ENCODE measurements at regions not wholly inside any gene's neighbourhood (a gene's known extent, or its start where the extent isn't known, plus 50 kb on each side); places are given as distances from the start of the nearest gene placed in this dataset.

DNA sequence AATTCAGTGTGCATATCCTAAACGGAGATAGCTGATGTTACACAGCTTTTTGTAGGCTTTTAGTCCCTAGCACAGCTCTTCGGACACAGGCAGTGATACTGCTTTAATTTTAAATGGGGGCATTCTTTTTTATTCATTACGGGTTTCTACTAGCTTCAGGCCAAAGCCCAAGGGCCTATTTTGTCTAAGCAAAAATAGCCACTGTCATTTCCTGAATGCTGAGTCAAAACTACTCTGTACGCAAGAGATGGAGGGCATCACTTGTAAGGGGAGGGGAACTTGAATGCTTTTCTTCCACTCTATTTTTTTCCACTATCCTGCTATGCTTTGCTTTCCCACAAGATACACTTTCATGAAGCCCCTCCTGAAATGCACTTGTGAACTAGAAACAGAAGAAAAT lies 360.7 kb downstream of the PMP22 start:
- no peak for DNase-seq

DNA sequence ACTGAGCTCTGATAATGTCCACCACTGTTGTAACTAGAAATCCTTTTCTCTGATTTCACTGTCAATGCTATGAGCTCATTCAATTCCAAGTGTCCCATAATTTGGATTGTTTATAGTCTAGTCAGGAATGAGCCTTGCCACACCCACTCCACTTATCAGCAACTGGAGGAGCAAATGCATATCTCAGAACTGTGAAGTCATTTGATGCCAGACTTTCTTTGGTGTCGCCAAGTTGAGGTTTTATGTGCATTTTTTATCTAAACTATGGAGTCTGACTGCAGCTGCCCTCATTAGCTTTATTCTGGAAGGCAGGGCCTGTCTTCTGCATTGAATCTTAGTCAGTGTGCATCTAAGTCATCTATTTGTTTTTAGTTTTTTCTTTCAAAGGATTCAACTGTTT lies 361.3 kb downstream of the PMP22 start:
- no peak for DNase-seq

DNA sequence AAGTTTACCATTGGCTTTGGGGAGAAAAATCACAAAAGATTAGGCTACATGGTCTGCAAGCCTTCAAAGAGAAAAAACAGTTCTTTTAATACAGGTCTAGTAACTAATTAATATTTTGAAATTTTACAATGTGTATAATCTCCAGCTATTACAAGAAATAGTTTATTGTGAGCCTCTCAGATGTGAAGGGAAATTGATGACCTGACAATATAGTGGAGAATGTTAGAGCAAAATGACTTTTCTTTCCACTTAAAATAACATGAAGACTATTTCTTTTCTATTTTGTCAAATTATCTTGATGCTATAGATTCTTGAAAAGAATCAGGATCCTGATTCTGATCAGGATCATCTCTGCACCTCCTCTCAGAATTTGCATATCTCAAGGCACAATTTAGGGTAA lies 362.3 kb downstream of the PMP22 start:
- DNase-seq: no peak

DNA sequence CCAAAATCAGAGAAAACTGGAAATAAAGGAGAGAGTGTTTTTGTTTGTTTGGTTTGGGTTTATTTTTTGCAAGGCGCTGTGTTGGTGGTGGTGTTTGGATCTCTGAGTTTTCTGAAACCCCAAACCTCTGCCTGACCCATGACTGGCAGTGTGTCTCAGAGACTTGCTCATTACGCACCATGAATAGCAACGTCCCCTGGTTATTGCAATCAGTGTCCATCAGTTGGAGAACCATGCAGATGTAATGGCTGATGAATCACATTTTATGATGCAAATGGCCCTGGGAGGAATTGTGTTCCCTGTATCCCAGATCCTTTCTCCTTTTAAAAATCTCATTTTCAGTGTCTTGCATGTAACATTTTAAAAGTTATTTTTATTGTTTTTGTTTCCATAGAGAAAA lies 362.8 kb downstream of the PMP22 start:
- DNase-seq: no peak

GRCh38 chr17:14901376-14901775 lies 363.8 kb downstream of the PMP22 start:
- no peak for DNase-seq

GRCh38 chr17:14886200-14886739 lies 378.9 kb downstream of the PMP22 start:
- no peak for DNase-seq

DNA sequence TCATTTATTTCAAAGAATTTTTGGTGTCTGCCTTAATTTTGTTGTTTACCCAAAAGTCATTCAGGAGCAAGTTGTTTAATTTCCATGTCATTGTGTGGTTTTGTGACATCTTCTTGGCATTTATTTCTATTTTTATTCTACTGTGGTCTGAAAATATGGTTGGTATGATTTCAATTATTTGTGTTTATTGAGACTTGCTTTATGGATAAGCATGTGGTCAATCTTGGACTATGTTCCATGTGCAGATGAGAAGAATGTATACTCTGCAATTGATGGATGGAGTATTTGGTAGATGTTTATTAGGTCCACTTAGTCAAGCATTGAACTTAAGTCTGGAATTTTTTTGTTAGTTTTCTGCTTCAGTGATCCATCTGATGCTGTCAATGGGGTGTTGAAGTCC lies 383.0 kb downstream of the PMP22 start:
- no peak for DNase-seq

- no peak for DNase-seq
Observed at GRCh38 chr17:14875557-14876412, 389.3 kb downstream of the PMP22 start.

GRCh38 chr17:14873996-14874395 lies 391.1 kb downstream of the PMP22 start:
- no peak for DNase-seq

DNA sequence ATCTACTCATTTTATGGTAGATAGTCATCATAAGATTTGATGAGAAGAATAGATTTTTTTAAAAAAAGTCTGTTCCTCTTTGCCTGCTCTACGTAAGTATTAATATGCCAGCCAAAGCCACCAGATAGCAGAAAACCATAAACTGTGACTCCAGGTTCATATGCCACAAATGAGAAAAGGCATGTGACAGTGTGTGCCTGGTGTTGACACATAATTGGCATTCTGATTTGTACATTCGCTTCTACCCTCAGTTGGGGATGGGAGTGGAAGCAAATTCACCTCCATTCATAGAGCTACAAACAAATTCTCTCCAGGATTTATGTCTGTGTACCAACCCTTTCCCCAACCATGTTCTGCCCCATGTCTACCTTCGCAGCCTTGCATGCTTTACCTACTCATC lies 391.6 kb downstream of the PMP22 start:
- no peak for DNase-seq

GRCh38 chr17:14871921-14872320 lies 393.2 kb downstream of the PMP22 start:
- DNase-seq: no peak

GRCh38 chr17:14866266-14866665 lies 398.9 kb downstream of the PMP22 start:
- no peak for DNase-seq

- no peak for DNase-seq
Observed at GRCh38 chr17:14864127-14864526, 401.0 kb downstream of the PMP22 start.

GRCh38 chr17:14859542-14859941 lies 405.6 kb downstream of the PMP22 start:
- DNase-seq: no peak

GRCh38 chr17:14856176-14856575 lies 408.9 kb downstream of the PMP22 start:
- DNase-seq: no peak

DNA sequence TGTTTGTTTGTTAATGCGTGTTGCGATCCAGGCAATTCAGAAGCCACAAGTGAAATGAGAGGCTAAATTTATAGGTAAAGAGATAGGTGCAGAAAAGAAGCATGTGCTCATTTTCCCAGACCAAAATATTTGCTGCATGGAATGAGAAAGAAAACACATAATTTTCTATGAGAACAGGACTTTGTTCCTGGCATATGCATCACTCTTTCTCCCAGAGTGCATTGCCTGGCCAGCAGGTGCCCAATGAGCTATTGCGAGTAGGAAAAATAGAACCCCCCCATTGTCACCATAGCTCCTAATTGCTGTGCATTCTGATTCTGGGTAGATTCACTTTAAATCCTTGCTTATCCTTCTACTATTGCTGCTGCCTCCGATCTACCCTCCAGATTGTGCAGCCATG lies 410.4 kb downstream of the PMP22 start:
- no peak for DNase-seq

- no peak for DNase-seq
Observed at GRCh38 chr17:14845591-14846281, 419.4 kb downstream of the PMP22 start.

- no peak for DNase-seq
Observed at GRCh38 chr17:14843086-14843795, 421.9 kb downstream of the PMP22 start.

GRCh38 chr17:14840616-14841231 lies 424.4 kb downstream of the PMP22 start:
- DNase-seq: no peak

DNA sequence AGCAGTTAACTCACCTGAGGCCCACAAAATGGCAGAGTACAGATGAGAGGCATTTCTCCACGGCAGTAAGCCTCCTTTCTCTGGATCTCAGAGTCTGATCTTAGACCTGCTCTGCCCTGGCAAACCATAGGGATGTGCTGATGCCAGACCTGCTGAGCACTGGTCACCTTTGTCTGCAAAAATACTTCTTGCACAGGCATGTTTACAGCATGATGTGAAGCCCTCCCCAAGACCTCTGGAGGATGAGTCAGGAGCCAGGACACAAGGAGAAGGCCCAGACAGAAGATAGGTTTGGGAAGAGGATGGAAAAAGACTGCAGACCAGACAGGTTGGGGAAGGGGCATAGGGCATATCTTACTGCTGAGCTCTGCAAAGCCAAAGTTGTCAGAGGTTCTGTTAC lies 426.6 kb downstream of the PMP22 start:
- DNase-seq: no peak

DNA sequence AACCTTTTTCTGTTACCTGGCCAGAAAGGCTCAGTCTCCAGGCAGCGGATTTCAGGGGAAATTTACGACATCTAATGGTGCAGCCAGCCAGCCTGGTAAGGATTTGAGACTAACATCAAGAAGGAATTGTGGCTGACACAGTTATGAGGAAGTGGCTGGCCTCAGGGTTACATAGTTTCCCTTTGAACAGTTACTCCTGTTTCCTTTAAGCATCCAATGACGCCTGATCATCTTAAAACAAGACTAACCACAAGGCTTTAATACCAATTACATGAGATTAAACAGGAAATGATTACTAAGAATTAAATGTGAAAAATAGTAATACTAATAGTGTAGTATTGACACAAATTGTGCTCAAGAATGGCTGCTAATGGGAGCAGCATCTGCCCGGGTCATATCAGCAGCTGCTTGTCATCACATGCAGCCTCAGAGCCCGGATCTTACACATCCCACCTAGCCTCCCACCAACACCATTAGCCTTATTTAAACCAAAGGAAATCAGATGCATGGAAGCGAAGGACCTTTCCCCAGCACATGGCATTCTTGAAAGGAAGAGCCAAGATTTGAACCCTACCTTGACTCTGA lies 431.8 kb downstream of the PMP22 start:
- DNase-seq: no peak
